Astrocyte of the cerebellum (primary cell): ENCODE measurements at regions not wholly inside any gene's neighbourhood (a gene's known extent, or its start where the extent isn't known, plus 50 kb on each side); places are given as distances from the start of the nearest gene placed in this dataset.
"Not testable (repeated sequence)": the region's sequence is repeated elsewhere in the genome, so short reads cannot be mapped to it uniquely, and the experiment has no call there.

Source experiments
- DNase-seq: peaks from one replicate; pipeline ENCODE4 v3.0.0-alpha.2; 2011; ENCODE audit warnings: low read depth
- H3K4me3 ChIP-seq: 2 replicates; pipeline ENCODE4 v1.5.1; 2011; ENCODE audit warnings: mild to moderate bottlenecking, low read depth, low read length, moderate library complexity
- CTCF ChIP-seq: IDR thresholded peaks from 2 replicates; pipeline ENCODE4 v1.5.1; 2012; ENCODE audit warnings: low read length, low read depth, moderate library complexity, mild to moderate bottlenecking; ENCODE audit errors: missing control alignments
- in situ Hi-C: cut with HindIII; loops from 2 replicates; pipeline ENCODE4 v1.10.0; 2017; ENCODE audit warnings: low sequenced_read_pairs

GRCh38 chr10:28997734-28998133 is 291.1 kb upstream of the LYZL1 start:
- DNase-seq, result no peak
- TF ChIP-seq CTCF, result no peak
- H3K4me3 ChIP-seq, result no peak overlapping the region
- in situ Hi-C loops, result no loop called here

GRCh38 chr10:29001801-29002200 is 287.1 kb upstream of the LYZL1 start:
- no peak for TF ChIP-seq CTCF
- H3K4me3 ChIP-seq, result no peak overlapping the region
- in situ Hi-C loops, result no loop called here
- DNase-seq, result no peak

GRCh38 chr10:29003014-29003413 is 285.9 kb upstream of the LYZL1 start:
- DNase-seq, in situ Hi-C loops, H3K4me3 ChIP-seq: not testable (repeated sequence)

GRCh38 chr10:29005988-29006387 is 282.9 kb upstream of the LYZL1 start:
- no peak for DNase-seq
- in situ Hi-C loops, result no loop called here
- no peak for TF ChIP-seq CTCF
- no peak overlapping the region for H3K4me3 ChIP-seq

- no peak for DNase-seq
- TF ChIP-seq CTCF, result no peak
- H3K4me3 ChIP-seq, result no peak overlapping the region
- in situ Hi-C loops, result no loop called here
Measured at GRCh38 chr10:29007370-29007747, 281.5 kb upstream of the LYZL1 start.

GRCh38 chr10:29007748-29008610 is 280.9 kb upstream of the LYZL1 start:
- DNase-seq, result peak; percentile 35
- H3K4me3 ChIP-seq, result no peak overlapping the region
- in situ Hi-C loops, result no loop called here
- TF ChIP-seq CTCF, result no peak

- in situ Hi-C loops, result no loop called here
- TF ChIP-seq CTCF, result no peak
- no peak overlapping the region for H3K4me3 ChIP-seq
- DNase-seq, result no peak
Measured at GRCh38 chr10:29009464-29009863, 279.4 kb upstream of the LYZL1 start.
